ENCODE measurements at regions not wholly inside any gene's neighbourhood (a gene's known extent, or its start where the extent isn't known, plus 50 kb on each side); places are given as distances from the start of the nearest gene placed in this dataset.

- TF ChIP-seq POLR2AphosphoS5 (IDR thresholded peaks at IDR 0.05; ENCODE audit: low read depth, low read length) (no peak), SIN3A (IDR thresholded peaks at IDR 0.05; ENCODE audit: borderline replicate concordance, insufficient read depth, low read length) (no peak), TAF1 (IDR thresholded peaks at IDR 0.05; ENCODE audit: borderline replicate concordance, insufficient read depth, low read length) (no peak)
These were observed 392.1 kb upstream of the MGMT start for GRCh38 chr10:129074939-129075338.

All from PFSK-1 (cell line).